Sigmoid colon (tissue), 4 donors: ENCODE measurements at regions not wholly inside any gene's neighbourhood (a gene's known extent, or its start where the extent isn't known, plus 50 kb on each side); places are given as distances from the start of the nearest gene placed in this dataset.

Experiments used
- EP300 ChIP-seq, 4 donors: sonication (generic); formaldehyde crosslinking; IDR thresholded peaks; one replicate each; pipeline ENCODE4 v1.6.1; 2017; ENCODE audit warnings: antibody characterized with exemption in 4 of 4
- POLR2A ChIP-seq, 2 donors: fragments of 450-650 bp; IDR thresholded peaks; one replicate each; pipeline ENCODE4 v1.6.1; 2016; ENCODE audit warnings: antibody characterized with exemption in 2 of 2, mild to moderate bottlenecking in 2 of 2, moderate library complexity in 2 of 2
- POLR2AphosphoS5 ChIP-seq, 4 donors: sonication (generic); formaldehyde crosslinking; IDR thresholded peaks; one replicate each; pipeline ENCODE4 v1.6.1; 2017; ENCODE audit warnings: antibody characterized with exemption in 4 of 4
- TF ChIP-seq, protein P1 (sequence below), 4 experiments: fragments of 450-650 bp in 3 of 4; fragments of 200-600 bp in 1 of 4; IDR thresholded peaks; one replicate each; pipeline ENCODE4 v1.5.1; 2016 to 2019; ENCODE audit warnings: antibody characterized with exemption in 4 of 4, mild to moderate bottlenecking in 3 of 4, moderate library complexity in 2 of 4

DNA sequence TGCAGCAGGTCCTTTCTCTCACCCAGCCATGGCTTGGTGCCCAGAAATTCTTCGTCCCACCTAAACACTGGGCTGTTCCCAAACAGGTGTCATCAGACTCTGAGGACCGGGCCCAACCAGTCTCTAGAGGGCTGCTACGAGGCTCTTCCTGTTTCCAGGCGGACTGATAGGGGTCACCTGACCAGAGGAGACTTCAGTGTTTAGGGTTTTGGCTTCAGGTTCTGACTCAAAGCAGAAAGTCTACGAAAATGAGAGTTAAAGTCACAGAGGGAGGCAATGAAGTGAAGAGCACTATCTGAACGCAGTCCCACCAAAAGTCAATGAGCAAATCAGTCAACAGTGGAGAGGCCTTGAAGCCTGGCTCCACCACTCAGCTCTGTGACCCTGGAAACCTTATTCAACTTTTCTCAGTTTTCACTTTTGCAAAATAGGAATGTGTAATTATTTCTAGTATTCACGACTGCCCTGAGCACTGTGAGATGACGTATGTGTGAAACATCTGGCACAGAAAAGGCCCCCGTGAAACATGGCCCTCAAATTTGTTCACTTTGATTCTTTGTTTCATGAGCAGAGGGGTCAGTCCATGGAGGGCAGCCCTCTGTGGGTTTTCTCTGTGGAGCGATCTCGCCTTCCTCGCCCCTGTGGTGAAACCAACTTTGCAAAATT lies 189.9 kb upstream of the PDE1C start:
- TF ChIP-seq, protein P1, sequence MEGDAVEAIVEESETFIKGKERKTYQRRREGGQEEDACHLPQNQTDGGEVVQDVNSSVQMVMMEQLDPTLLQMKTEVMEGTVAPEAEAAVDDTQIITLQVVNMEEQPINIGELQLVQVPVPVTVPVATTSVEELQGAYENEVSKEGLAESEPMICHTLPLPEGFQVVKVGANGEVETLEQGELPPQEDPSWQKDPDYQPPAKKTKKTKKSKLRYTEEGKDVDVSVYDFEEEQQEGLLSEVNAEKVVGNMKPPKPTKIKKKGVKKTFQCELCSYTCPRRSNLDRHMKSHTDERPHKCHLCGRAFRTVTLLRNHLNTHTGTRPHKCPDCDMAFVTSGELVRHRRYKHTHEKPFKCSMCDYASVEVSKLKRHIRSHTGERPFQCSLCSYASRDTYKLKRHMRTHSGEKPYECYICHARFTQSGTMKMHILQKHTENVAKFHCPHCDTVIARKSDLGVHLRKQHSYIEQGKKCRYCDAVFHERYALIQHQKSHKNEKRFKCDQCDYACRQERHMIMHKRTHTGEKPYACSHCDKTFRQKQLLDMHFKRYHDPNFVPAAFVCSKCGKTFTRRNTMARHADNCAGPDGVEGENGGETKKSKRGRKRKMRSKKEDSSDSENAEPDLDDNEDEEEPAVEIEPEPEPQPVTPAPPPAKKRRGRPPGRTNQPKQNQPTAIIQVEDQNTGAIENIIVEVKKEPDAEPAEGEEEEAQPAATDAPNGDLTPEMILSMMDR (IDR thresholded peaks at IDR 0.05): no peak
- TF ChIP-seq POLR2AphosphoS5 (IDR thresholded peaks at IDR 0.05): no peak
- no peak for TF ChIP-seq POLR2A (IDR thresholded peaks at IDR 0.05)
- TF ChIP-seq EP300 (IDR thresholded peaks at IDR 0.05): no peak
